ENCODE measurements at regions not wholly inside any gene's neighbourhood (a gene's known extent, or its start where the extent isn't known, plus 50 kb on each side); places are given as distances from the start of the nearest gene placed in this dataset.
"Not testable (repeated sequence)": the region's sequence is repeated elsewhere in the genome, so short reads cannot be mapped to it uniquely, and the experiment has no call there.

GRCh38 chr3:106486945-106487639 is 618.3 kb upstream of the CBLB start:
- not testable (repeated sequence) for DNase-seq

- no peak for DNase-seq
Observed at GRCh38 chr3:106488331-106488730, 619.5 kb upstream of the CBLB start.

GRCh38 chr3:106491796-106492195 is 623.0 kb upstream of the CBLB start:
- no peak for DNase-seq

GRCh38 chr3:106508331-106508893 is 639.6 kb upstream of the CBLB start:
- no peak for DNase-seq

GRCh38 chr3:106510206-106510605 is 641.4 kb upstream of the CBLB start:
- DNase-seq = no peak

GRCh38 chr3:106512846-106513245 is 644.0 kb upstream of the CBLB start:
- DNase-seq = no peak

GRCh38 chr3:106514431-106514830 is 645.6 kb upstream of the CBLB start:
- no peak for DNase-seq

- no peak for DNase-seq
Observed at GRCh38 chr3:106518516-106518915, 649.7 kb upstream of the CBLB start.

- DNase-seq = no peak
Observed at GRCh38 chr3:106522397-106522796, 653.6 kb upstream of the CBLB start.

- no peak for DNase-seq
Observed at GRCh38 chr3:106528932-106529331, 660.1 kb upstream of the CBLB start.

- no peak for DNase-seq
Observed at GRCh38 chr3:106529738-106530137, 660.9 kb upstream of the CBLB start.

- no peak for DNase-seq
Observed at GRCh38 chr3:106530367-106530766, 661.6 kb upstream of the CBLB start.

- DNase-seq = not testable (repeated sequence)
Observed at GRCh38 chr3:106531771-106532329, 663.0 kb upstream of the CBLB start.

- no peak for DNase-seq
Observed at GRCh38 chr3:106533093-106533787, 664.4 kb upstream of the CBLB start.

GRCh38 chr3:106533788-106534160 is 665.0 kb upstream of the CBLB start:
- no peak for DNase-seq

- no peak for DNase-seq
Observed at GRCh38 chr3:106534206-106534605, 665.4 kb upstream of the CBLB start.

- no peak for DNase-seq
Observed at GRCh38 chr3:106540743-106541142, 671.9 kb upstream of the CBLB start.

- no peak for DNase-seq
Observed at GRCh38 chr3:106542101-106542769, 673.4 kb upstream of the CBLB start.

- no peak for DNase-seq
Observed at GRCh38 chr3:106552351-106553043, 683.7 kb upstream of the CBLB start.

GRCh38 chr3:106560451-106560966 is 691.7 kb upstream of the CBLB start:
- no peak for DNase-seq

- peak; percentile 17 for DNase-seq
Observed at GRCh38 chr3:106566277-106566676, 697.5 kb upstream of the CBLB start.

GRCh38 chr3:106570426-106570825 is 701.6 kb upstream of the CBLB start:
- DNase-seq = no peak

- peak; percentile 85 for DNase-seq
Observed at GRCh38 chr3:106573605-106574004, 704.8 kb upstream of the CBLB start.
